MM.1S (cell line): ENCODE measurements at regions not wholly inside any gene's neighbourhood (a gene's known extent, or its start where the extent isn't known, plus 50 kb on each side); places are given as distances from the start of the nearest gene placed in this dataset.

ENCODE experiments used
- DNase-seq: peaks from one replicate; pipeline ENCODE4 v3.0.0-alpha.2; 2015
- H2AFZ ChIP-seq: fragments of 300-600 bp; sonication (generic); 2 replicates; pipeline ENCODE4 v1.6.0; 2016; ENCODE audit warnings: antibody characterized with exemption, low read length
- H3F3A ChIP-seq: fragments of 300-600 bp; sonication (generic); 2 replicates; pipeline ENCODE4 v1.6.1; 2016; ENCODE audit warnings: mild to moderate bottlenecking, antibody characterized with exemption, low read length, moderate library complexity, mixed read lengths; ENCODE audit not compliant: insufficient read depth
- H3K27ac ChIP-seq: fragments of 300-600 bp; sonication (generic); 2 replicates; pipeline ENCODE4 v1.5.1; 2016; ENCODE audit warnings: mild to moderate bottlenecking, low read length
- H3K27me3 ChIP-seq: fragments of 300-600 bp; sonication (generic); replicated peaks from 2 replicates; pipeline ENCODE4 v1.6.0; 2016; ENCODE audit warnings: low read length; ENCODE audit not compliant: insufficient read depth
- H3K36me3 ChIP-seq: fragments of 300-600 bp; sonication (generic); replicated peaks from 2 replicates; pipeline ENCODE4 v1.6.1; 2016; ENCODE audit warnings: mild to moderate bottlenecking, low read length, mixed read lengths; ENCODE audit not compliant: insufficient read depth
- H3K4me1 ChIP-seq: fragments of 300-600 bp; sonication (generic); 2 replicates; pipeline ENCODE4 v1.6.1; 2016; ENCODE audit warnings: low read length, mixed read lengths
- H3K4me2 ChIP-seq: fragments of 300-600 bp; sonication (generic); 2 replicates; pipeline ENCODE4 v1.6.0; 2016; ENCODE audit warnings: low read depth, low read length
- H3K4me3 ChIP-seq: fragments of 300-600 bp; sonication (generic); 2 replicates; pipeline ENCODE4 v1.5.1; 2016; ENCODE audit warnings: low read length, mixed read lengths
- H3K79me2 ChIP-seq: fragments of 300-600 bp; sonication (generic); 2 replicates; pipeline ENCODE4 v1.6.1; 2016; ENCODE audit warnings: mixed run types, low read length, mixed read lengths
- H3K9ac ChIP-seq: fragments of 300-600 bp; sonication (generic); 2 replicates; pipeline ENCODE4 v1.6.1; 2016; ENCODE audit warnings: low read length, mixed read lengths
- H3K9me2 ChIP-seq: fragments of 300-600 bp; sonication (generic); replicated peaks from 2 replicates; pipeline ENCODE4 v1.6.1; 2016; ENCODE audit warnings: mild to moderate bottlenecking, low read length, mixed read lengths; ENCODE audit not compliant: insufficient read depth
- H3K9me3 ChIP-seq: fragments of 300-600 bp; sonication (generic); replicated peaks from 2 replicates; pipeline ENCODE4 v1.6.1; 2016; ENCODE audit warnings: mild to moderate bottlenecking, low read length, mixed read lengths; ENCODE audit not compliant: insufficient read depth
- H4K20me1 ChIP-seq: fragments of 300-600 bp; sonication (generic); 2 replicates; pipeline ENCODE4 v1.6.1; 2016; ENCODE audit warnings: mild to moderate bottlenecking, low read length, moderate library complexity, mixed read lengths; ENCODE audit not compliant: insufficient read depth
- CTCF ChIP-seq: fragments of 300-600 bp; sonication (generic); IDR thresholded peaks from 2 replicates; pipeline ENCODE4 v1.5.1; 2016; ENCODE audit warnings: antibody characterized with exemption, low read length, mixed read lengths
- EZH2 ChIP-seq: fragments of 300-600 bp; sonication (generic); optimal IDR thresholded peaks from 2 replicates; pipeline ENCODE3; 2017; ENCODE audit warnings: low read depth, mild to moderate bottlenecking, antibody characterized with exemption, low read length, mixed read lengths
- EZH2phosphoT487 ChIP-seq: fragments of 300-600 bp; sonication (generic); IDR thresholded peaks from 2 replicates; pipeline ENCODE4 v1.6.1; 2018; ENCODE audit warnings: antibody characterized with exemption, low read length

GRCh38 chr9:109681301-109681700 lies 98.7 kb upstream of the PALM2AKAP2 start:
- Histone ChIP-seq H3K27me3 (no peaks in the 10 kb centered on the region), H3K9me3 (no peaks in the 10 kb centered on the region), H3K79me2 (no peaks in the 10 kb centered on the region), H4K20me1 (no peaks in the 10 kb centered on the region), H3K4me1 (no peaks in the 10 kb centered on the region), H3K9me2 (no peaks in the 10 kb centered on the region), H3F3A (no peaks in the 10 kb centered on the region), H3K27ac (no peak overlapping the region), H3K4me3 (no peak overlapping the region), H3K9ac (no peak overlapping the region), H2AFZ (no peak overlapping the region), H3K4me2 (no peak overlapping the region), H3K36me3 (no peaks in the 10 kb centered on the region)
- DNase-seq, result no peak
- TF ChIP-seq CTCF (no peak), EZH2 (no peak), EZH2phosphoT487 (no peak)

- Histone ChIP-seq H3K4me2 (no peak overlapping the region), H3K4me1 (no peaks in the 10 kb centered on the region), H3K9me2 (no peaks in the 10 kb centered on the region), H2AFZ (no peak overlapping the region), H3K27me3 (no peaks in the 10 kb centered on the region), H4K20me1 (no peaks in the 10 kb centered on the region), H3F3A (no peaks in the 10 kb centered on the region), H3K9me3 (no peaks in the 10 kb centered on the region), H3K36me3 (no peaks in the 10 kb centered on the region), H3K4me3 (no peak overlapping the region), H3K27ac (no peak overlapping the region), H3K79me2 (no peaks in the 10 kb centered on the region), H3K9ac (no peak overlapping the region)
- TF ChIP-seq CTCF (no peak), EZH2phosphoT487 (no peak), EZH2 (no peak)
- no peak for DNase-seq
These were observed 97.8 kb upstream of the PALM2AKAP2 start for GRCh38 chr9:109682227-109682626.

DNA sequence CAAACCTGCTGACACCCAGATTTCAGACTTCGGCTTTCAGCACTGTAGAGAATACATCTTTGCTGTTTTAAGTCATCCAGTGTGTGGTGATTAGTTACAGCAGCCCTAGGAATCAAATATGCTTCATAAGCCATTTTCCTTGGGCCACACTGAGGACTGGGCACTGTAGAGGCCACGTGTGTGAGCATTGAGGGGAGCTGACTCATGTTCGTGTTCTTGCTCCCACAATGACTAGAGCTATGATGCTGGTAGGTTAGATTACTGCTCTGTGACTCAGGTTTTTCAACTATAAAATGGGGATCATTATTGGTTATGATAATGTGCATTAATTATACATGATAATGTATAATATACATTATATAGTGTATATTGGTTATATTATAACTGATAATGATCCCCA lies 96.5 kb upstream of the PALM2AKAP2 start:
- DNase-seq, result no peak
- Histone ChIP-seq H3F3A (no peaks in the 10 kb centered on the region), H3K27ac (no peak overlapping the region), H2AFZ (no peak overlapping the region), H3K79me2 (no peaks in the 10 kb centered on the region), H3K9ac (no peak overlapping the region), H3K9me2 (no peaks in the 10 kb centered on the region), H3K4me3 (no peak overlapping the region), H3K4me2 (no peak overlapping the region), H3K27me3 (no peaks in the 10 kb centered on the region), H4K20me1 (no peaks in the 10 kb centered on the region), H3K36me3 (no peaks in the 10 kb centered on the region), H3K4me1 (no peaks in the 10 kb centered on the region), H3K9me3 (no peaks in the 10 kb centered on the region)
- no peak for TF ChIP-seq EZH2
- no peak for TF ChIP-seq CTCF
- TF ChIP-seq EZH2phosphoT487, result no peak

DNA sequence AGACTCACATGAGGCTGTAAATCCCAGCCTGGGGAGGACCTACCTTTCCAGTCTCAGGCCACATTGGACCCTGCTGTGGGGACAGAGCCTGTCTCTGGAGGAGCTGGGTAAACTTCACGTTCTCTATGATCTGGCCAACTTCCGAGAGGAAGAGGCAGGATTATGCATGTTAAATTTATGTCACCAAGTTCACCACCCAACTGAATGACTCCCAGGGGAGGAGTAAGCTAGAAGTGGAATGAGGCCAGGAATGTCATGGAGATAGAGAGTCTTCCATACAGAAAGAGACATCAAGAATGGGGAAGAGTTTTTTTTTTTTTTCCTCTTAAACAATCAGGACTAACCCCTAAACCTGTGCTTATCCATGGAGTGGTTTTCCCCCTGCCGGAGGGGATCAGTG lies 90.3 kb upstream of the PALM2AKAP2 start:
- Histone ChIP-seq H3K9me3 (no peaks in the 10 kb centered on the region), H3F3A (no peaks in the 10 kb centered on the region), H3K9ac (no peak overlapping the region), H3K27ac (no peak overlapping the region), H2AFZ (no peak overlapping the region), H3K79me2 (no peaks in the 10 kb centered on the region), H3K4me2 (no peak overlapping the region), H4K20me1 (no peaks in the 10 kb centered on the region), H3K36me3 (no peaks in the 10 kb centered on the region), H3K9me2 (no peaks in the 10 kb centered on the region), H3K4me3 (no peak overlapping the region), H3K27me3 (no peaks in the 10 kb centered on the region), H3K4me1 (no peaks in the 10 kb centered on the region)
- TF ChIP-seq EZH2phosphoT487 (no peak), EZH2 (no peak), CTCF (no peak)
- no peak for DNase-seq
